ENCODE measurements at regions not wholly inside any gene's neighbourhood (a gene's known extent, or its start where the extent isn't known, plus 50 kb on each side); places are given as distances from the start of the nearest gene placed in this dataset.

DNA sequence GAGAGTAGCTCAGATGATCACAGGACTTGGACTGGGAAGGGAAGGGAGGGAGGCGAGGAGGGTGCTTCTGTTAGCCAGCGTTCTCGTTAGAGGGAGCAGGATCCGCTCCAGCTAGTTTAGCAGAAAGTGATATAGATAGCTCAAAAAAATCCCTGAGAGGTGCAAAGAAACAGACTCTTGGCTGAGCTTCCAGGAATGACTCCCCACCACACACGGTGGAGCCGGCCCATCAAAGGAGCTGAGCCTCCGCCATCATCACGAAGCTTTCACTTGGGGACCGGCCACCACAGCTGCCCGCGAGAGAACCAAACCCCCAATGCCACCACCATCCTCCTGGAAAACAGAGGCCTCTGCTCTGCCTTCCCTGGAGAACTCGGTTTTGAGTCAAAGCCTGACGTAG, 124.6 kb upstream of the BCL2L14 start:
- no peak for ATAC-seq
- no peaks in the 10 kb centered on the region for H3K4me1 ChIP-seq (ENCODE audit: control insufficient read depth, insufficient read depth, low read length)
- no peak for TF ChIP-seq TCF7L2 (IDR thresholded peaks at IDR 0.05; ENCODE audit: low read depth, low read length)
- ChIA-PET CTCF (no interaction called here), POLR2A (no interaction called here)
- no peak overlapping the region for H3K27ac ChIP-seq (ENCODE audit: low read length)
- no peaks in the 10 kb centered on the region for H3K27me3 ChIP-seq (ENCODE audit: control insufficient read depth, insufficient read depth, low read length)
- no peak for DNase-seq (ENCODE audit: low read depth, low spot score)
- no peaks in the 10 kb centered on the region for H3K36me3 ChIP-seq (ENCODE audit: control insufficient read depth, insufficient read depth, low read length)
- no TSS peak for BruUV-seq (replicated peaks)
- intact Hi-C loops (cut with micrococcal nuclease; ENCODE audit: unreplicated experiment) (no loop called here), in situ Hi-C loops (cut with HindIII; ENCODE audit: low pct_unique_long_range_greater_than_20kb, low sequenced_read_pairs) (no loop called here)
- no peak overlapping the region for H3K4me3 ChIP-seq (ENCODE audit: low read depth in 2 of 2, low read length in 2 of 2)
- H3K9me3 ChIP-seq (ENCODE audit: control insufficient read depth, insufficient read depth, low read depth, low read length): no peaks in the 10 kb centered on the region

DNA sequence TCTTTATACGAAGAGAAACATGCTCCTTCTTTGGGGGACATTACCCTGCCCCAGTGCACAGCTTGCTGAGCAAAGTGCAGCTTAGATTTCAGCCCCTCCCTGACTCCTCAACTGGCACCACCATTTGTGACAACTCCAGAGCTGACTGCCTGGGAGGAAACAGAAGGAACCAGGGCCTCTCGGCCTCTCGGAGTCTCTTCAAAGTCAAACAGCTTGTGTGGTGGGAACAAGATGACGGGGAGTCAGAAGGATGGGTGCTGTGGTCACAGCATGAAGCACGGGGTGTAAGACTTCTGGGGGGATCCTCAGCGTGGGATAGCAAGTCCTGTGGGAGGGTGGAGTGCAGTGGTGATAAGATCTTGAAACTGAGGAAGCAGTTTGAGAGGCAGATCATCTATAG, 123.5 kb upstream of the BCL2L14 start:
- ATAC-seq: no peak
- no peak for DNase-seq (ENCODE audit: low read depth, low spot score)
- H3K4me3 ChIP-seq (ENCODE audit: low read depth in 2 of 2, low read length in 2 of 2): no peak overlapping the region
- intact Hi-C loops (cut with micrococcal nuclease; ENCODE audit: unreplicated experiment) (no loop called here), in situ Hi-C loops (cut with HindIII; ENCODE audit: low pct_unique_long_range_greater_than_20kb, low sequenced_read_pairs) (no loop called here)
- no peak overlapping the region for H3K27ac ChIP-seq (ENCODE audit: low read length)
- no peaks in the 10 kb centered on the region for H3K9me3 ChIP-seq (ENCODE audit: control insufficient read depth, insufficient read depth, low read depth, low read length)
- TF ChIP-seq, protein P1, sequence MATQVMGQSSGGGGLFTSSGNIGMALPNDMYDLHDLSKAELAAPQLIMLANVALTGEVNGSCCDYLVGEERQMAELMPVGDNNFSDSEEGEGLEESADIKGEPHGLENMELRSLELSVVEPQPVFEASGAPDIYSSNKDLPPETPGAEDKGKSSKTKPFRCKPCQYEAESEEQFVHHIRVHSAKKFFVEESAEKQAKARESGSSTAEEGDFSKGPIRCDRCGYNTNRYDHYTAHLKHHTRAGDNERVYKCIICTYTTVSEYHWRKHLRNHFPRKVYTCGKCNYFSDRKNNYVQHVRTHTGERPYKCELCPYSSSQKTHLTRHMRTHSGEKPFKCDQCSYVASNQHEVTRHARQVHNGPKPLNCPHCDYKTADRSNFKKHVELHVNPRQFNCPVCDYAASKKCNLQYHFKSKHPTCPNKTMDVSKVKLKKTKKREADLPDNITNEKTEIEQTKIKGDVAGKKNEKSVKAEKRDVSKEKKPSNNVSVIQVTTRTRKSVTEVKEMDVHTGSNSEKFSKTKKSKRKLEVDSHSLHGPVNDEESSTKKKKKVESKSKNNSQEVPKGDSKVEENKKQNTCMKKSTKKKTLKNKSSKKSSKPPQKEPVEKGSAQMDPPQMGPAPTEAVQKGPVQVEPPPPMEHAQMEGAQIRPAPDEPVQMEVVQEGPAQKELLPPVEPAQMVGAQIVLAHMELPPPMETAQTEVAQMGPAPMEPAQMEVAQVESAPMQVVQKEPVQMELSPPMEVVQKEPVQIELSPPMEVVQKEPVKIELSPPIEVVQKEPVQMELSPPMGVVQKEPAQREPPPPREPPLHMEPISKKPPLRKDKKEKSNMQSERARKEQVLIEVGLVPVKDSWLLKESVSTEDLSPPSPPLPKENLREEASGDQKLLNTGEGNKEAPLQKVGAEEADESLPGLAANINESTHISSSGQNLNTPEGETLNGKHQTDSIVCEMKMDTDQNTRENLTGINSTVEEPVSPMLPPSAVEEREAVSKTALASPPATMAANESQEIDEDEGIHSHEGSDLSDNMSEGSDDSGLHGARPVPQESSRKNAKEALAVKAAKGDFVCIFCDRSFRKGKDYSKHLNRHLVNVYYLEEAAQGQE (IDR thresholded peaks at IDR 0.05; ENCODE audit: insufficient read depth in 1 of 2, low read depth in 2 of 2, low read length in 1 of 2): no peak
- TF ChIP-seq, protein P2, sequence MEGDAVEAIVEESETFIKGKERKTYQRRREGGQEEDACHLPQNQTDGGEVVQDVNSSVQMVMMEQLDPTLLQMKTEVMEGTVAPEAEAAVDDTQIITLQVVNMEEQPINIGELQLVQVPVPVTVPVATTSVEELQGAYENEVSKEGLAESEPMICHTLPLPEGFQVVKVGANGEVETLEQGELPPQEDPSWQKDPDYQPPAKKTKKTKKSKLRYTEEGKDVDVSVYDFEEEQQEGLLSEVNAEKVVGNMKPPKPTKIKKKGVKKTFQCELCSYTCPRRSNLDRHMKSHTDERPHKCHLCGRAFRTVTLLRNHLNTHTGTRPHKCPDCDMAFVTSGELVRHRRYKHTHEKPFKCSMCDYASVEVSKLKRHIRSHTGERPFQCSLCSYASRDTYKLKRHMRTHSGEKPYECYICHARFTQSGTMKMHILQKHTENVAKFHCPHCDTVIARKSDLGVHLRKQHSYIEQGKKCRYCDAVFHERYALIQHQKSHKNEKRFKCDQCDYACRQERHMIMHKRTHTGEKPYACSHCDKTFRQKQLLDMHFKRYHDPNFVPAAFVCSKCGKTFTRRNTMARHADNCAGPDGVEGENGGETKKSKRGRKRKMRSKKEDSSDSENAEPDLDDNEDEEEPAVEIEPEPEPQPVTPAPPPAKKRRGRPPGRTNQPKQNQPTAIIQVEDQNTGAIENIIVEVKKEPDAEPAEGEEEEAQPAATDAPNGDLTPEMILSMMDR (IDR thresholded peaks at IDR 0.05): no peak
- ChIA-PET POLR2A (no interaction called here), CTCF (no interaction called here)
- H3K27me3 ChIP-seq (ENCODE audit: control insufficient read depth, insufficient read depth, low read length): no peaks in the 10 kb centered on the region
- no TSS peak for BruUV-seq (replicated peaks)
- H3K4me1 ChIP-seq (ENCODE audit: control insufficient read depth, insufficient read depth, low read length): no peaks in the 10 kb centered on the region
- H3K36me3 ChIP-seq (ENCODE audit: control insufficient read depth, insufficient read depth, low read length): no peaks in the 10 kb centered on the region

DNA sequence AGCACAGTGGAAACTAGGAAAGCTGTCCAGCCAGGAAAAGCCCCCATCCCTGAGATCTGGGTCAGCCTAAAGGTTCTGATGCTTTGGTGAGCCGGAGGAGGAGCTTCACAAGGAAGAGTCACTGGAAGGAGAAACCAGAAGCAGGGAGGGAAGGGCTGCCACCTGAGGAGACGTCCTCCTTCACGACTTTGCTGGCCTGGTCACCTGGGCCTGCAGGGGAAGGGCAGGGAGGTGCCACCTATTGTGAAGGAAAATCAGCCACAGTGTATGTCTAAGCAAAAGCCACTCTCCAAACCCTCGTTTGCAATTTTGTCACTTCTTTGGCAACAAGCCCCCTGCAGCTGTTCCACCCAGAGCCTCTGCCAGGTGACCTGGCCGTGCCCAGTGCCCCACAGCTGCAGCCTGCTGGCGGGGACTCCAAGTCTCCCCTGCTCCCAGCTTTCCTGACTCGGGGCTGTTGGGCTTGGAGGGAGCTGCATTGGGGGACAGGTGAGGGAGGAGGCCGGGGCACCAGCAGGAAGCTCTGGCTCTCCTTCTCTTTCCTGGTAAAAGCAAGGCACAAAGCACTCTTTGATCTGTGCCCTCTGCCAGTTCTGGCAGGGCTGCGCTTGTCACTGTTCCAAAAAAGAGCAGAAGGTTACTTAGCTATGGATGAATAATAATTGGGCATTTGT, 120.9 kb upstream of the BCL2L14 start:
- no TSS peak for BruUV-seq (replicated peaks)
- Histone ChIP-seq H3K4me1 (ENCODE audit: control insufficient read depth, insufficient read depth, low read length) (no peaks in the 10 kb centered on the region), H3K36me3 (ENCODE audit: control insufficient read depth, insufficient read depth, low read length) (no peaks in the 10 kb centered on the region), H3K4me3 (ENCODE audit: low read depth in 2 of 2, low read length in 2 of 2) (no peak overlapping the region), H3K27ac (ENCODE audit: low read length) (no peak overlapping the region), H3K27me3 (ENCODE audit: control insufficient read depth, insufficient read depth, low read length) (no peaks in the 10 kb centered on the region), H3K9me3 (ENCODE audit: control insufficient read depth, insufficient read depth, low read depth, low read length) (no peaks in the 10 kb centered on the region)
- intact Hi-C loops (cut with micrococcal nuclease; ENCODE audit: unreplicated experiment) (no loop called here), in situ Hi-C loops (cut with HindIII; ENCODE audit: low pct_unique_long_range_greater_than_20kb, low sequenced_read_pairs) (no loop called here)
- ATAC-seq (no peak), DNase-seq (ENCODE audit: low read depth, low spot score) (no peak)
- no peak for TF ChIP-seq TCF7L2 (IDR thresholded peaks at IDR 0.05; ENCODE audit: low read depth, low read length)
- TF ChIP-seq SIN3A (IDR thresholded peaks at IDR 0.05; ENCODE audit: borderline replicate concordance, insufficient read depth, low read depth, low read length): no peak
- no peak for TF ChIP-seq POLR2AphosphoS5 (IDR thresholded peaks at IDR 0.05; ENCODE audit: low read depth, low read length)
- TF ChIP-seq, protein P2 (IDR thresholded peaks at IDR 0.05): no peak
- TF ChIP-seq, protein P1 (IDR thresholded peaks at IDR 0.05; ENCODE audit: insufficient read depth in 1 of 2, low read depth in 2 of 2, low read length in 1 of 2): no peak
- CTCF ChIA-PET: no interaction called here
- POLR2A ChIA-PET: no interaction called here

All from Panc1 (cell line).